Inflammatory macrophage treated with lipopolysaccharide for 4 hours (primary cell): ENCODE measurements at regions not wholly inside any gene's neighbourhood (a gene's known extent, or its start where the extent isn't known, plus 50 kb on each side); places are given as distances from the start of the nearest gene placed in this dataset.
"Not testable (repeated sequence)": the region's sequence is repeated elsewhere in the genome, so short reads cannot be mapped to it uniquely, and the experiment has no call there.

Source experiments
- DNase-seq: peaks from one replicate; pipeline ENCODE4 v3.0.0-alpha.2; 2020

DNA sequence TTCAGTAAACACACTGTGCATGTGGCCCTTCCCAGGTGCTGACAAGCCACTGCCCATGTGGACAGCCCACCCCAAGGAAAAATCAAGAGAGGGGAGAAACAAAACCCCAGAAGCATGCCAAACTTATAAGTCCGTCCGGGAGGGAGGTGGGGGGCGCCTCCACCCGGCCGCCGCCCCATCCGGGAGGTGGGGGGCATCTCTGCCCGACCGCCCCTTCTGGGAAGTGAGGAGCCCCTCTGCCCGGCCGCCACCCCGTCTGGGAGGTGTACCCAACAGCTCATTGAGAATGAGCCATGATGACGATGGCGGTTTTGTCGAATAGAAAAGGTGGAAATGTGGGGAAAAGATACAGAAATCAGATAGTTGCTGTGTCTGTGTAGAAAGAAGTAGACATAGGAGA is 53.8 kb upstream of the C2CD4B start:
- DNase-seq: no peak

GRCh38 chr15:62219799-62220198 is 54.7 kb upstream of the C2CD4B start:
- DNase-seq: no peak

DNA sequence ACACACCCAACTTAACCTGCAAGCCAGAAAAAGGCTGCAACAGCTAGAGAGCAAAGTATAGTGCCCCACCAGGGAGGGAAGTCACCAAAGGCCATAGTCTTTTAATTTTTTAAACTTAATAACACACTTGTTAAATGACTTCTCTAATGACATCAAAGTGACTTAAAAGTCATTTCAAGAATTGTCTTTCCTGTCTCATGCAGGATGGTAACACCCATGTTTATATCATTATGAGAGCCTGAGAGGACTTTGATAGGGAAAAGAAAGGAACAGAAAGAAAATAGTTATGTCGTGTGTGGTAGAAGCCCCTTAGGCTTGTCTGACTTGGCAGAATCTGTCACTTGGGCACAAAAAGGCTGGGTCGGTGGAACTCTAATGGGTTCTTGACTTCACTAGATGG is 57.9 kb upstream of the C2CD4B start:
- no peak for DNase-seq

GRCh38 chr15:62228604-62229003 is 63.5 kb upstream of the C2CD4B start:
- no peak for DNase-seq

GRCh38 chr15:62231856-62232255 is 66.8 kb upstream of the C2CD4B start:
- DNase-seq: no peak

- no peak for DNase-seq
Measured at GRCh38 chr15:62240121-62241096, 75.3 kb upstream of the C2CD4B start.

DNA sequence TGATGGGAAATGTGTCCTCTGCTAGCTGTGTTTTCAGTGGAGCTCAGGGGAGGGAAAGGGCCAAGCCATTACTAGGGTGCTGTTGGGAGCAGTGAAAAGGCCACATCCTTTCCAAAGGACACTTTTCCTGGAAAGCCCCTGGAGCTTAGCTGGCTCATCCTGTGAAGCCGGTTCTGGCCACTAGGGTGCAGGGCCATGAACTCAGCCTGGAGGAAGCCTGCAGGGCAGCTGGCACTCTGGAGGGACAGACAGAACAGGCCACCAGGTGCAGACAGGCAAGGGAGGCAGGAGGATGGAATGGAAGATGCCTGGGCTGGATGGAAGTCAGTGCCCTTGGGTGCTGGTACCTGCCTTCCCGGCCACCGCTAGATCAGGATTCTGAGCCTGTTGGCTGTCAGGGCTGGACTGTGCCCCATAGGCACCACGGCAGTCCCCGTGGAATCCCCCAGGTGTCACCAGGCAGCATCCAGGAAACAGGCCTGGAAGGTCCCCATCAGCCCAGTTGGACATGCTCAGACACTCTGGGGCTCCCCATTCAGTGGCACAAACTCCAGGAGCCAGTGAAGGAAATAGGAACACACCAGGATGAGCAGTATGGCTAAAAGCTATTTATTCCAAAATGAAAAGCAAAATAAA is 76.2 kb upstream of the C2CD4B start:
- DNase-seq: peak; percentile 2

- no peak for DNase-seq
Measured at GRCh38 chr15:62242999-62243398, 77.9 kb upstream of the C2CD4B start.

DNA sequence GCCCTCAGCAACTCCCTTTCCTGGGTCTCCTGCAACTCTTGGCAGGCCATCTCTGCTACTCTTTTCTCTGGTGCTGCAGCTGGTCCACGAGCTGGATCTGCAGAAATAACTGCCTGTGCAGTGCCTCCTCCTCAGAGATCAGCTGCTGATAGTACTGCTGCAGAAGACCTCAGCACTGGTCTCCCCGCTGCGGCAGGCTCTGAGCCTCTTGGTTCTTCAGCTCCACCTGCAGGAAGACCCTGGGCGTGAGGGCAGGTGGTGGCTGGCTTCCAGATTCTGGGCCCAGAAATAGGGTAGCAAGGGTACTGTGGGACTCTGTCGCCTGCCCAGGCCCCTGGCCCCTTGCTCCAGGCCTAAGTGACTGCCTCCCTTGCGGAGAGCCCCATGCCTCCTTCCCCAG is 79.7 kb upstream of the C2CD4B start:
- no peak for DNase-seq

DNA sequence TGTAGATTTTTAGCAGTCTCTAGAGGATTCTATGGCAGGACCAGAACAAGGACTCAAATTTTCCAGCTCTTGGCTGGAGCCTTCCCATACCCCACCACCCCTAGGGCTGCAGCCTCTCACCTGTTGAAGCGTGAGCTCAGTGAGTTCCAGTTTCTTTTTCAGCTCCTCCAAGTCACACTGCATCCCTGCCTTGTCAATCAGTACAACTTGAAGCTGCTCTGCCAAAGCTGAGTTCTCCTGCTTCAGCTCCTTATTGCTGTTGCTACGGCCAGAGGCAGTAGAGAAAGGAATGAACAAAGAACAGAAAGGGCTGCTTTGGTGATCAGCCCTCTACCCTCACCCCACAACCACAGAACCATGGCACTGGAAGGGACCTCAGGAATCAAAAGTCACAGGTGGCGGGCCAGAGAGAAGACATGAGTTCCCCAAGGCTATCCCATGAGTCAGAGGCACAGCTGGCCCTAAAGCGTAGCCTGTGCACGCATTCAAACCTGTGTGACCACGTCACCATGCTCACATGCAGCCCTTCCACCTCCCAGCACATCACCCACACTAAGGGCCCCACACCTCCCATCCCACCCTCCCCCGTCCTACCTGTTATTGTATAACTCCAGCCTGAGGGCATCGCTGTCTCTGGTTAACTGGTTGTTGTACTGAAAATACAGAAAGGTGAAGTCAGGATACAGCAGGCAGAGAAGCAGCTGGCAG is 83.3 kb upstream of the C2CD4B start:
- no peak for DNase-seq

- DNase-seq: no peak
Measured at GRCh38 chr15:62249501-62249900, 84.4 kb upstream of the C2CD4B start.

DNA sequence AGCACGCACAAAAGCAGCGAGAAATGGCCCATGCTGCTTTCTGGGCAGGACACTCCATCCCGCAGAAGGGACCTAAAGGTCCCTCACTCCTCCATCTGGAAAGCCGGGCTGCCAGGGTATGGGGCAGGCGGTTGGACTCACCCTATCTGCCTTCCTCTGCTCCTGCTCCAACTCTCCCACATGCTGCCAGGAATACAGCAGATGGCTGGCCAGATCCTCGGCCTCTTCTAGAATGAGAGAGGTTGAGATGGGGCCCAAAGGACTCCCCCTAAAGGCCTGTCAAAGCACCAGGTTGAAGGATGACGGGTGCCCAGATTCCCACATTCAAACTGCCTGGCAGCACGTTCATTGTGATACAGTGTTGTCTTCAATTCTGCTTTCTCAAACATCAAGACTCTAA is 85.1 kb upstream of the C2CD4B start:
- no peak for DNase-seq

- DNase-seq: no peak
Measured at GRCh38 chr15:62250978-62251377, 85.9 kb upstream of the C2CD4B start.

DNA sequence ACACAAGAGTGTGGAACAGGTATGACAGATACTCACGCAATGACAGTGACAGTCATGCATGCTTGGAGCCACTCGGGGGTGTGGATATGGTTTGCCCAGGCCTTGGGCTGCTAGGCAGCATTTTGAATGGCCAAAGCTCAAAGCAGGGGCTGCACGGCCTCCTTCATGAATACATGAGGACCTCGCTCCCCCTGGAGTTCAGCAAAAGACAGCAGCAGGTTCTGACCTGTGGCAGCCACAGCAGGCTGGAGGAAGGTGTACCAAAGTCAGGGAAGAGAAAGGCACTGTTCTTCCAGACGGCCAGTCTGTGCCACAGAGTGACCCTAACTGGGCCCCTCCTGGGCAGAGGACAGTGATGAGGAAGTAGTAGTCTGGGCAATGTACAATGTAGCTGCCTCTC is 88.2 kb upstream of the C2CD4B start:
- no peak for DNase-seq

- peak; percentile 22 for DNase-seq
Measured at GRCh38 chr15:62254137-62254934, 89.3 kb upstream of the C2CD4B start.

- not testable (repeated sequence) for DNase-seq
Measured at GRCh38 chr15:62256430-62256829, 91.3 kb upstream of the C2CD4B start.

- DNase-seq: no peak
Measured at GRCh38 chr15:62257996-62258521, 93.0 kb upstream of the C2CD4B start.

DNA sequence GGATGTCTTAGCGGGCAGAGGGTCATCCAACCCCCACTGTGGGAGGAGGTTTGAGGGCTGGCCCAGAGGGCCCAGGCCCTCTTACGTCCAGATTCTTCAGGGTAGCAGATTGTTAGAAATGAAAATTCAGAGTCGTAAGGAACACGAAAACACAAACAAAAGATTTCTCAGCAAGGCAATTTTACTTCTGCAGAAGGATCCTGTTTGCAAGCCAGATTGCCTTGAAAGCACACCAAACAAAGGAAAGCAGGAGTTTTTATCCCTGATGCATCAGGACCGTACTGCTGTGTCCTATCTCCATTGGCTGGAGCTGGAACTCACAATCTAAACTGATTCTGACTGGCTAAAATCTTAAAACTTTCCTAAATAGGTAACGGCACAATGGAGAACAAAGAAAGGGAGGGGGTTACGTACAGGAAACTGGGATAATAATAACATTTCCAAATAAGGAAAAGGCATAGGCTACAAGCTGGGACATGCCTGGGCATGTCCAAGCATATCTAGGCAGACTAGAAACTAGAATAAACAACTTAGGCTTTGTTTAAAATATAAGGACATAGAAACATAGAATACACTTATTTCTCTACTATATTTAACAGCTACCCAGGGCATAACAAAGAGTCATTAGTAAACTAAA is 97.3 kb upstream of the C2CD4B start:
- DNase-seq: no peak

GRCh38 chr15:62264196-62264595 is 99.1 kb upstream of the C2CD4B start:
- no peak for DNase-seq

DNA sequence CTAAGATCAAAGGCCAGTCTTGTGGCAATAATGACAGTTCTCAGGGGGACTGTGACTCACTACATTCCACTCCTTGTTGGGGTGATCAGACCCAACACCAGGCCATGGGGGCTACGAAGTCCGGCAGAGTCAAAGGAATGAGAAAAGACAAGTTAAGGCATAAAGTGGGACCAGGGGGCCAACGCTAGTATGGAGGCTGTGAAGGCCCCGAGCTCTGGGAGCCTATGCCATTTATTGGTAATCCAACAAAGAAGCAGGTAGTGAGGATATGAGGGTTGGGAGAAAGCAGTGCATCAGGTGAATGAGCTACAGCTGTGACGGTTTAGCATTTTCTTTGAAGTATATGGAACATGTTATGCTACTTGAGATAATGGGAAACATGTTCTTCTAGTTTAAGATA is 104.4 kb upstream of the C2CD4B start:
- no peak for DNase-seq

- DNase-seq: no peak
Measured at GRCh38 chr15:62270216-62270921, 105.3 kb upstream of the C2CD4B start.
